Suprapubic skin (tissue), 4 donors: ENCODE measurements at regions not wholly inside any gene's neighbourhood (a gene's known extent, or its start where the extent isn't known, plus 50 kb on each side); places are given as distances from the start of the nearest gene placed in this dataset.
"Not testable (repeated sequence)": the region's sequence is repeated elsewhere in the genome, so short reads cannot be mapped to it uniquely, and the experiment has no call there.

Experiments used
- DNase-seq, 2 donors: peaks; one replicate each; pipeline ENCODE4 v3.0.0-alpha.2; 2019; ENCODE audit warnings: low spot score in 2 of 2
- H3K27ac ChIP-seq: fragments of 200-600 bp; sonication (generic); one replicate; pipeline ENCODE4 v1.5.1; 2019
- H3K27me3 ChIP-seq: fragments of 200-600 bp; sonication (generic); one replicate; pipeline ENCODE4 v1.5.1; 2019
- H3K36me3 ChIP-seq: fragments of 200-600 bp; sonication (generic); one replicate; pipeline ENCODE4 v1.5.1; 2019
- H3K4me1 ChIP-seq: fragments of 200-600 bp; sonication (generic); one replicate; pipeline ENCODE4 v1.5.1; 2019
- H3K4me3 ChIP-seq: fragments of 200-600 bp; sonication (generic); one replicate; pipeline ENCODE4 v1.5.1; 2019; ENCODE audit warnings: mild to moderate bottlenecking
- H3K9me3 ChIP-seq: fragments of 200-600 bp; sonication (generic); one replicate; pipeline ENCODE4 v1.5.1; 2019
- CTCF ChIP-seq, 2 donors: fragments of 200-600 bp in 1 of 2; fragments of 450-650 bp in 1 of 2; sonication (generic) in 1 of 2; IDR thresholded peaks; one replicate each; pipeline ENCODE4 v1.5.1; 2016 to 2019; ENCODE audit warnings: antibody characterized with exemption in 2 of 2, mild to moderate bottlenecking in 1 of 2, moderate library complexity in 1 of 2
- EP300 ChIP-seq: sonication (generic); formaldehyde crosslinking; IDR thresholded peaks from one replicate; pipeline ENCODE4 v1.6.1; 2017; ENCODE audit warnings: antibody characterized with exemption
- POLR2A ChIP-seq, 2 donors: fragments of 450-650 bp; IDR thresholded peaks; one replicate each; pipeline ENCODE4 v1.6.1; 2017; ENCODE audit warnings: antibody characterized with exemption in 2 of 2, mild to moderate bottlenecking in 2 of 2, moderate library complexity in 2 of 2
- POLR2AphosphoS5 ChIP-seq, 3 donors: sonication (generic); formaldehyde crosslinking; IDR thresholded peaks; one replicate each; pipeline ENCODE4 v1.6.1; 2017; ENCODE audit warnings: antibody characterized with exemption in 3 of 3
- WGBS: methylation state at CpG from one replicate; pipeline ENCODE4 v1.1.5; 2018; 5-methylcytosine and 5-hydroxymethylcytosine counted together

DNA sequence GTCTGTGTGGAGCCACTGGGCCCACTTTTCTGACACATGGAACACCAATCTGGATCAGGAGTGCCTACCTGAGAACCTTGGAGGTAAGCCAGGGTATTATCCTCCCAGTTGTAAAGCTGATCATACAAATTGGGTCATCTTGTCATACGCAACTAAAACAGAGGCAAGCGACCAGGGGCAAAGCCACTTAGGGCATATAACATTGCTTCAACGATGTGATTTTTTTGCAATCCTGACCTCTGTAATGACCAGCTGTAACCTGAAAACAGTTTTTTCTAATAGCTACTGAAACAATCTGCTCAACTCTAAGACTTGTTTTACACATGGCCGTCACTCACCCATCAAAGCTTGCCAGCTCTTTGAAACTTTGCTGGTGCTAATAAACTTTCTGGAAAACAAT, 261.5 kb upstream of the AGTR2 start:
- H3K27me3 ChIP-seq: no peaks in the 10 kb centered on the region
- H3K27ac ChIP-seq: no peak overlapping the region
- no peaks in the 10 kb centered on the region for H3K9me3 ChIP-seq
- no peak overlapping the region for H3K4me3 ChIP-seq
- H3K4me1 ChIP-seq: no peaks in the 10 kb centered on the region
- 79% methylated on average over 4 of the region's 4 CpGs for WGBS
- TF ChIP-seq POLR2A (IDR thresholded peaks at IDR 0.05): no peak
- no peak for TF ChIP-seq CTCF (IDR thresholded peaks at IDR 0.05)
- TF ChIP-seq POLR2AphosphoS5 (IDR thresholded peaks at IDR 0.05): no peak
- TF ChIP-seq EP300: no peak
- no peak for DNase-seq
- no peaks in the 10 kb centered on the region for H3K36me3 ChIP-seq

DNA sequence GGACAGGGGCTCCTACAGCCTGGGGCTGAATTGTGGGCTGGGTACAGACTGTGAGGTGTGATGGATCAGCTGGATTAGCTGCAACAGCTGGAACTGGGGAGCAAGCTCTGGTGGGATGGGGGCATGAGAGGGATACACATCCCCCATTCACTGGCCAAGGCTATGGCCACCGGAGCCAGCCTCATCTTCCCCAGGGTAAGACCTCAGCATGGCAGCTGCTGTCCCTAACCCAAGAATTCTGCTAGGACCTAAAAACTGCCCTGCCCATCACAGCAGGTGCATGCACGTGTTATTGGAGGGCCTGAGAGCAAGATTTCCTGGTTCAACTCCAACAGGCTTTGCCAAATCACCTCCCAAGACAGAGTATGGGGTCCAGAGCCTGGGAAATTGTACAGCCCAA, 258.6 kb upstream of the AGTR2 start:
- Histone ChIP-seq H3K27me3 (no peaks in the 10 kb centered on the region), H3K4me3 (no peak overlapping the region), H3K36me3 (no peaks in the 10 kb centered on the region), H3K27ac (no peak overlapping the region), H3K4me1 (no peaks in the 10 kb centered on the region), H3K9me3 (no peaks in the 10 kb centered on the region)
- no peak for DNase-seq
- WGBS: 60% methylated on average over 1 of the region's 2 CpGs
- no peak for TF ChIP-seq CTCF (IDR thresholded peaks at IDR 0.05)
- no peak for TF ChIP-seq POLR2AphosphoS5 (IDR thresholded peaks at IDR 0.05)
- no peak for TF ChIP-seq EP300
- TF ChIP-seq POLR2A (IDR thresholded peaks at IDR 0.05): no peak

GRCh38 chrX:115912372-115912897, 258.1 kb upstream of the AGTR2 start:
- Histone ChIP-seq H3K9me3 (no peaks in the 10 kb centered on the region), H3K4me1 (no peaks in the 10 kb centered on the region), H3K27ac (no peak overlapping the region), H3K27me3 (no peaks in the 10 kb centered on the region), H3K4me3 (no peak overlapping the region), H3K36me3 (no peaks in the 10 kb centered on the region)
- 82% methylated on average over 2 of the region's 2 CpGs for WGBS
- TF ChIP-seq POLR2A (IDR thresholded peaks at IDR 0.05) (no peak), CTCF (IDR thresholded peaks at IDR 0.05) (no peak), EP300 (no peak), POLR2AphosphoS5 (IDR thresholded peaks at IDR 0.05) (no peak)
- no peak for DNase-seq

DNA sequence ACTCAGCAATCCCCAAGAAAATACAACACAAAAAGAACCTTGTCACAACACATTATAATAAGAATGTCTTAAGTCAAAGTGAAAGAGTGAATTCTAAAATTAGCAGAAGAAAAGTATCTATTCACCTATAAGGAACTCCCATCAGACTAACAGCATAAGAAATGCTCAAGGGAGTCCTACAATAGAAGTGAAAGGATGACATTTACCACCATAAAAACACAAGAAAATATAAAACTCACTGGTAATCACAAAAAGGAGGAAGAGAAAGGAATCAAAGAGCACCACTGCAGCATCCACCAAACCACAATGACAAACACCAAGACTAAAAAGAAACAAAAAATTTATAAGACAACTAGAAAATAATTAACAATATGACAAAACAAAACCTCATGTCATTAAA, 257.0 kb upstream of the AGTR2 start:
- H3K4me3 ChIP-seq: no peak overlapping the region
- DNase-seq: no peak
- H3K36me3 ChIP-seq: no peaks in the 10 kb centered on the region
- H3K27me3 ChIP-seq: no peaks in the 10 kb centered on the region
- no peaks in the 10 kb centered on the region for H3K4me1 ChIP-seq
- H3K27ac ChIP-seq: no peak overlapping the region
- no peaks in the 10 kb centered on the region for H3K9me3 ChIP-seq
- no peak for TF ChIP-seq POLR2AphosphoS5 (IDR thresholded peaks at IDR 0.05)
- no peak for TF ChIP-seq EP300
- TF ChIP-seq CTCF (IDR thresholded peaks at IDR 0.05): no peak
- no peak for TF ChIP-seq POLR2A (IDR thresholded peaks at IDR 0.05)

GRCh38 chrX:115915625-115916024, 254.9 kb upstream of the AGTR2 start:
- not testable (repeated sequence) for H3K9me3 ChIP-seq, H3K36me3 ChIP-seq, H3K4me3 ChIP-seq, H3K27me3 ChIP-seq, H3K27ac ChIP-seq, DNase-seq, H3K4me1 ChIP-seq
- 91% methylated on average over 3 of the region's 3 CpGs for WGBS

GRCh38 chrX:115929480-115929879, 241.1 kb upstream of the AGTR2 start:
- H3K9me3 ChIP-seq: no peaks in the 10 kb centered on the region
- no peak for DNase-seq
- no peak overlapping the region for H3K27ac ChIP-seq
- no peaks in the 10 kb centered on the region for H3K36me3 ChIP-seq
- WGBS: 87% methylated on average over 1 of the region's 1 CpG
- no peak for TF ChIP-seq POLR2A (IDR thresholded peaks at IDR 0.05)
- no peak for TF ChIP-seq EP300
- TF ChIP-seq POLR2AphosphoS5 (IDR thresholded peaks at IDR 0.05): no peak
- no peak for TF ChIP-seq CTCF (IDR thresholded peaks at IDR 0.05)
- no peaks in the 10 kb centered on the region for H3K27me3 ChIP-seq
- H3K4me1 ChIP-seq: no peaks in the 10 kb centered on the region
- no peak overlapping the region for H3K4me3 ChIP-seq
